B cell (primary cell): ENCODE measurements at regions not wholly inside any gene's neighbourhood (a gene's known extent, or its start where the extent isn't known, plus 50 kb on each side); places are given as distances from the start of the nearest gene placed in this dataset.

ENCODE experiments used
- ATAC-seq: fragments of 200-7000 bp; cut with Tn5 transposase; one replicate; pipeline ENCODE4 v1.10.0; 2021; ENCODE audit warnings: low read depth, mild to moderate bottlenecking, moderate number of reproducible peaks, moderate library complexity
- CTCF ChIA-PET: fragments of 350-600 bp; sonication (Branson Sonifier 250); formaldehyde crosslinking; loops from one replicate; lab custom pipeline; 2021; ENCODE audit warnings: antibody characterized with exemption, inconsistent platforms; lab: Charles Lee
- POLR2A ChIA-PET: fragments of 350-600 bp; sonication (Branson Sonifier 250); formaldehyde crosslinking; loops from one replicate; lab custom pipeline; 2021; ENCODE audit warnings: antibody characterized with exemption; lab: Charles Lee
- DNase-seq: peaks from one replicate; pipeline ENCODE4 v3.0.0; 2013
- H2AFZ ChIP-seq: 2 replicates; pipeline ENCODE4 v1.6.1; 2012; ENCODE audit warnings: mild to moderate bottlenecking, low read depth, low read length; ENCODE audit not compliant: insufficient read depth, poor library complexity, severe bottlenecking
- H3K27ac ChIP-seq, 2 donors: 1 replicate in 1 of 2; 2 replicates in 1 of 2; pipeline ENCODE4 v1.5.1; 2012 to 2013; ENCODE audit warnings: low read length in 2 of 2, mild to moderate bottlenecking in 2 of 2, moderate library complexity in 1 of 2
- H3K27me3 ChIP-seq, 4 experiments: fragments of 200-600 bp in 1 of 4; sonication (generic) in 1 of 4; replicated peaks in 1 of 4; 1 replicate in 2 of 4; 2 replicates in 2 of 4; pipeline versions ENCODE4 v1.6.1 to v1.7.0; 2013 to 2016; ENCODE audit warnings: low read length in 3 of 4, mild to moderate bottlenecking in 2 of 4, mixed read lengths in 1 of 4, moderate library complexity in 1 of 4; ENCODE audit not compliant: insufficient read depth in 4 of 4, control insufficient read depth in 3 of 4; ENCODE audit errors: control extremely low read depth in 1 of 4
- H3K36me3 ChIP-seq, 2 experiments: replicated peaks in 1 of 2; 1 replicate in 1 of 2; 2 replicates in 1 of 2; pipeline versions ENCODE4 v1.6.1 to v1.7.1; 2013; ENCODE audit warnings: low read length in 1 of 2; ENCODE audit not compliant: insufficient read depth in 2 of 2, control insufficient read depth in 1 of 2; ENCODE audit errors: control extremely low read depth in 1 of 2, extremely low read depth in 1 of 2
- H3K4me1 ChIP-seq, 2 donors: fragments of 200-600 bp in 1 of 2; sonication (generic) in 1 of 2; 1 replicate in 1 of 2; 2 replicates in 1 of 2; pipeline versions ENCODE4 v1.5.1 to v1.6.1; 2013 to 2017; ENCODE audit warnings: low read length in 2 of 2; ENCODE audit not compliant: control insufficient read depth in 2 of 2, insufficient read depth in 2 of 2
- H3K4me2 ChIP-seq: replicated peaks from 2 replicates; pipeline ENCODE3; 2012; ENCODE audit warnings: mild to moderate bottlenecking, low read depth, low read length; ENCODE audit not compliant: poor library complexity, severe bottlenecking
- H3K4me3 ChIP-seq, 5 experiments: fragments of 200-600 bp in 1 of 5; sonication (generic) in 1 of 5; 1 replicate in 3 of 5; 2 replicates in 2 of 5; pipeline versions ENCODE4 v1.5.1 to v1.7.0; 2011 to 2016; ENCODE audit warnings: low read length in 4 of 5, mild to moderate bottlenecking in 4 of 5, low read depth in 2 of 5, control low read depth in 1 of 5, moderate library complexity in 1 of 5; ENCODE audit not compliant: insufficient read depth in 1 of 5; ENCODE audit errors: control extremely low read depth in 1 of 5, extremely low read depth in 1 of 5
- H3K79me2 ChIP-seq: fragments of 200-600 bp; sonication (generic); one replicate; pipeline ENCODE4 v1.6.0; 2016; ENCODE audit warnings: low read length; ENCODE audit not compliant: control insufficient read depth, insufficient read depth
- H3K9ac ChIP-seq: fragments of 200-600 bp; sonication (generic); 2 replicates; pipeline ENCODE4 v1.6.1; 2017; ENCODE audit warnings: mild to moderate bottlenecking, low read length, moderate library complexity
- H3K9me3 ChIP-seq, 3 donors: one replicate each; pipeline versions ENCODE4 v1.6.1 to v1.7.1; 2013; ENCODE audit warnings: low read length in 2 of 3; ENCODE audit not compliant: control insufficient read depth in 2 of 3, insufficient read depth in 1 of 3; ENCODE audit errors: control extremely low read depth in 1 of 3
- H4K20me1 ChIP-seq: 2 replicates; pipeline ENCODE4 v1.6.0; 2012; ENCODE audit warnings: mild to moderate bottlenecking, low read length; ENCODE audit not compliant: insufficient read depth, control insufficient read depth, poor library complexity, severe bottlenecking
- H3K27ac Mint-ChIP-seq: one replicate; pipeline ENCODE4 v1.8.0; 2021; ENCODE audit warnings: mixed read lengths
- H3K27me3 Mint-ChIP-seq: one replicate; pipeline ENCODE4 v1.8.0; 2021; ENCODE audit warnings: mixed read lengths
- H3K4me1 Mint-ChIP-seq: one replicate; pipeline ENCODE4 v1.8.0; 2021; ENCODE audit warnings: mixed read lengths
- H3K4me3 Mint-ChIP-seq: one replicate; pipeline ENCODE4 v1.8.0; 2021; ENCODE audit warnings: mixed read lengths
- H3K9me3 Mint-ChIP-seq: one replicate; pipeline ENCODE4 v1.8.0; 2022; ENCODE audit warnings: mixed read lengths; ENCODE audit not compliant: insufficient read depth
- EZH2 ChIP-seq: IDR thresholded peaks from 2 replicates; pipeline ENCODE4 v1.6.1; 2012; ENCODE audit warnings: borderline replicate concordance, low read depth, mild to moderate bottlenecking, moderate library complexity, low read length; ENCODE audit not compliant: insufficient read depth, poor library complexity, severe bottlenecking
- WGBS: methylation state at CpG from one replicate; pipeline ENCODE4 v1.1.5; 2013; ENCODE audit warnings: missing lambda C conversion rate; ENCODE audit not compliant: insufficient coverage; 5-methylcytosine and 5-hydroxymethylcytosine counted together
- intact Hi-C: fragments of 100-400 bp; cut with micrococcal nuclease; formaldehyde crosslinking; loops from one replicate; pipeline ENCODE4 v1.10.0; 2022
- TF ChIP-seq, protein P1 (sequence below): fragments of 200-600 bp; IDR thresholded peaks from one replicate; pipeline ENCODE4 v1.8.0; 2022; ENCODE audit warnings: antibody characterized with exemption, mild to moderate bottlenecking

DNA sequence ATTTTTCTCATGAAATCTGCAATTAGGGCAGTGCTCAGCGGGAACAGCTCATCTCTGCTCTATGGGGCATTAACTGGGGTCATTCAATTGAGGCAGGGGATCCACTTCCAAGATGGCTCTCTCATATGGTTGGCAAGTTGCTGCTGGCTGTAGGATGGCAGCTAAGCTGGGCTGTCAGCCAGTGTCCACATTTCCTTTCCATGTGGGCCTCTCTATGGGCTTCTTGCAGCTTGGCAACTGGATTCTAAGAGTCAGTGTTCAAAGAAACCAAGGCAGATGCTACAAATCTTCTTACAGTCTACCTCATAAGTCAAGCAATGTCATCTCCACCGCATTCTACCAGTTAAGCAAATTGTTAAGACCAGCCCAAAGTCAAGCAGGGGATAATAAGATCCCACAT lies 50.3 kb upstream of the TMCC3 start:
- Histone ChIP-seq H3K9me3 (no peaks in the 10 kb centered on the region), H2AFZ (no peak overlapping the region), H3K4me2 (no peak overlapping the region), H3K36me3 (peaks cover 3 to 4% of the 10 kb centered on the region in 2 experiments), H4K20me1 (peaks cover 24% of the 10 kb centered on the region), H3K27me3 (no peaks in the 10 kb centered on the region), H3K4me3 (no peak overlapping the region), H3K79me2 (peaks cover 39% of the 10 kb centered on the region), H3K4me1 (peaks cover 10 to 18% of the 10 kb centered on the region in 2 donors), H3K27ac (no peak overlapping the region), H3K9ac (no peak overlapping the region)
- no peak for DNase-seq
- Mint-ChIP-seq H3K9me3 (peaks cover 5% of the 10 kb centered on the region), H3K4me1 (peaks cover 46% of the 10 kb centered on the region), H3K27ac (no peak overlapping the region), H3K4me3 (no peak overlapping the region), H3K27me3 (no peaks in the 10 kb centered on the region)
- POLR2A ChIA-PET: interaction anchor here (0.6 kb wide), 1 partner anchor 1806 kb away, joined by 6 read pairs; no protein-coding TSS in a partner anchor
- no peak for ATAC-seq
- intact Hi-C loops: no loop called here
- TF ChIP-seq, protein P1, sequence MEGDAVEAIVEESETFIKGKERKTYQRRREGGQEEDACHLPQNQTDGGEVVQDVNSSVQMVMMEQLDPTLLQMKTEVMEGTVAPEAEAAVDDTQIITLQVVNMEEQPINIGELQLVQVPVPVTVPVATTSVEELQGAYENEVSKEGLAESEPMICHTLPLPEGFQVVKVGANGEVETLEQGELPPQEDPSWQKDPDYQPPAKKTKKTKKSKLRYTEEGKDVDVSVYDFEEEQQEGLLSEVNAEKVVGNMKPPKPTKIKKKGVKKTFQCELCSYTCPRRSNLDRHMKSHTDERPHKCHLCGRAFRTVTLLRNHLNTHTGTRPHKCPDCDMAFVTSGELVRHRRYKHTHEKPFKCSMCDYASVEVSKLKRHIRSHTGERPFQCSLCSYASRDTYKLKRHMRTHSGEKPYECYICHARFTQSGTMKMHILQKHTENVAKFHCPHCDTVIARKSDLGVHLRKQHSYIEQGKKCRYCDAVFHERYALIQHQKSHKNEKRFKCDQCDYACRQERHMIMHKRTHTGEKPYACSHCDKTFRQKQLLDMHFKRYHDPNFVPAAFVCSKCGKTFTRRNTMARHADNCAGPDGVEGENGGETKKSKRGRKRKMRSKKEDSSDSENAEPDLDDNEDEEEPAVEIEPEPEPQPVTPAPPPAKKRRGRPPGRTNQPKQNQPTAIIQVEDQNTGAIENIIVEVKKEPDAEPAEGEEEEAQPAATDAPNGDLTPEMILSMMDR: no peak
- TF ChIP-seq EZH2: no peak
- 100% methylated on average over 1 of the region's 2 CpGs for whole genome bisulfite sequencing
- CTCF ChIA-PET: no interaction called here
